22Rv1 (cell line): ENCODE measurements at regions not wholly inside any gene's neighbourhood (a gene's known extent, or its start where the extent isn't known, plus 50 kb on each side); places are given as distances from the start of the nearest gene placed in this dataset.

Source experiments
- CTCF ChIP-seq: fragments of 450-650 bp; IDR thresholded peaks from 2 replicates; pipeline ENCODE4 v1.5.1; 2017; ENCODE audit warnings: mild to moderate bottlenecking
- ZFX ChIP-seq: fragments of 450-650 bp; IDR thresholded peaks from 2 replicates; pipeline ENCODE4 v1.6.1; 2017; ENCODE audit warnings: antibody characterized with exemption, borderline replicate concordance

DNA sequence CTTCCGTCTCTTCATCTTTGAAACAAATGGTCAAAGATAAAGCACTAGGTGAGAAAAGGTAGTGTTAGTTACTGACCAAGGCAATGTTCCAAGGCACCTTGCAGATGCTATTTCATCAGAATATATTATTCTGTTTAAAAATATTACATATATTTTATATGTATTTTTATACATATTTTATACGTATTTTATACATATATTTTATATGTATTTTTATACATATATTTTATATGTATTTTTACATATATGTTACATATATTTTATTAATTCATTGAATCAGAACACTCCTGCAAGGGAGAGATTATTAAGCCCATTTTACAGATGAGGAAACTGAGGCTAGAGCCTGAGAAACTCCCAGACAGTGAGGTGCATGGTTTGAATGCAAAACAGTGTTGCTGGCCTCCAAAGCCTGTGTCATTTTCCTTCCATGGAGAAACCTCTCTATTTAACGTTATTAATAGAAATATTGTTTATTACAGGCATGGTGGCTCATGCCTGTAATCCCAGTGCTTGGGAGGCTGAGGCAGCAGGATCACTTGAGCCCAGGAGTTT is 120.6 kb upstream of the CD82 start:
- TF ChIP-seq CTCF, result no peak
- TF ChIP-seq ZFX, result no peak
